Suppressor macrophage (primary cell): ENCODE measurements at regions not wholly inside any gene's neighbourhood (a gene's known extent, or its start where the extent isn't known, plus 50 kb on each side); places are given as distances from the start of the nearest gene placed in this dataset.
"Not testable (repeated sequence)": the region's sequence is repeated elsewhere in the genome, so short reads cannot be mapped to it uniquely, and the experiment has no call there.

Experiments used
- DNase-seq, 4 experiments: peaks; one replicate each; pipeline ENCODE4 v3.0.0-alpha.2; 2020 to 2022

DNA sequence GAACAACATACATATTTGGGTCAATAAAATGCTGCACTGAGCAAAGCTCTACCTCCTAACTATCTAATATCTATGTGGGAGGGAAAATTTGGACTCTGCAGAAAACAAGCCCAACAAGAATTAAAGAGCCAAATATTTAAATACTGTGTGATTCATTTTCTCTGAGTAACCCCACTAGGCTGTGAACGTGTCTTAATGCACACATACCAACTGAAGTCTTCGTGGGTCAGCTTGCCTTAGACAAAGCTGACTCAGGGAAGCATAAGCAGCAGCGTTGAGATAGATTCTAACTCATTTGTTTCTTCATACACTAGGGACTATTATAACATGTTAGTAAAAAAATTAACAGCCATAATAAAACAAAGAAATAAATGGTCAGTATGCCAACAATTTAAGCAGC lies 114.3 kb downstream of the GJA1 start:
- no peak for DNase-seq

DNA sequence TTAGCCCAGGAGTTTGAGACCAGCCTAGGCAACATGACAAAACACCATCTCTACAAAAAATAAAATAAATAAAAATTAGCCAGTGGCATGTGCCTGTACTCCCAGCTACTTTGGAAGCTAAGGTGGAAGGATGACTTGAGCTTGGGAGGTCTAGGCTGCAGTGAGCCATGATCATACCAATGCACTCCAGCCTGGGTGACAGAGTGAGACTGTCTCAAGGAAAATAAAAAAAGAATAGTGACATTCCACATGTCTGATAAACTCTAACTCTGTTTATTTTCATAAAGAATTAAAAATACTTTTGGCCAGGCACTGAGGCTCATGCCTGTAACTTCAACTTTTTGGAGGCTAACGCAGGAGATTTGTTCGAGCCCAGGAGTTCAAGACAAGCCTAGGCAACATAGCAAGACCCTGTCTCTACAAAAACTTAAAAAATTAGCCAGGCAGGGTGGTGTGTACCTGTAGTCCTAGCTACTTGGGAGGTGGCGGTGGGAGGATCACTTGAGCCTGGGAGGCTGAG lies 115.1 kb downstream of the GJA1 start:
- DNase-seq: no peak

DNA sequence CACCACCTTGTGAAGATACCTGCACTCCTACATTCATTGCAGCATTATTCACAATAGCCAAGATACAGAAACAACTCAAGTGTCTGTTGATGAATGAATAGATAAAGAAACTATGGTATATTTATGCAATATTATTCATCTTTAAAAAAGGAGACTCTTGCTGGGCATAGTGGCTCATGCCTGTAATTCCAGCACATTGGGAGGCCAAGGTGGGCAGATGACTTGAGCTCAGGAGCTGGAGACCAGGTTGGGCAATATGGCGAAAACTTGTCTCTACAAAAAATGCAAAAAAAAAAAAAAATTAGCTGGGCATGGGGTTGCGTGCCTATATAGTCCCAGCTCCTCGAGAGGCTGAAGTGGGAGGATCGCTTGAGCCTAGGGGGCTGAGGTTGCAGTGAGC lies 119.8 kb downstream of the GJA1 start:
- no peak for DNase-seq

DNA sequence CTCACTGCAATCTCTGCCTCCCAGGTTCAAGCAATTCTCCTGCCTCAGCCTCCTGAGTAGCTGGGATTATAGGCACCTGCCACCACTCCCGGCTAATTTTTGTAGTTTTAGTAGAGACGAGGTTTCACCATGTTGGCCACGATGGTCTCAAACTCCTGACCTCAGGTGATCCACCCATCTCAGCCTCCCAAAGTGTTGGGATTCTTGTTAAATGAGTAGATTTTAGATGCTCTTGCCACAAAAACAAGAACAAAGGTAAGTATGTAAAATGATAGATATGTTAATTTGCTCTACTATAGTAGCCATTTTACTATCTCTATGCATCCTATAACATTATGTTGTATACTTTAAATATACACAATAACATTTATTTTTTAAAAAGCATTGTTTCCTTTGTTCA lies 120.7 kb downstream of the GJA1 start:
- DNase-seq: not testable (repeated sequence)

DNA sequence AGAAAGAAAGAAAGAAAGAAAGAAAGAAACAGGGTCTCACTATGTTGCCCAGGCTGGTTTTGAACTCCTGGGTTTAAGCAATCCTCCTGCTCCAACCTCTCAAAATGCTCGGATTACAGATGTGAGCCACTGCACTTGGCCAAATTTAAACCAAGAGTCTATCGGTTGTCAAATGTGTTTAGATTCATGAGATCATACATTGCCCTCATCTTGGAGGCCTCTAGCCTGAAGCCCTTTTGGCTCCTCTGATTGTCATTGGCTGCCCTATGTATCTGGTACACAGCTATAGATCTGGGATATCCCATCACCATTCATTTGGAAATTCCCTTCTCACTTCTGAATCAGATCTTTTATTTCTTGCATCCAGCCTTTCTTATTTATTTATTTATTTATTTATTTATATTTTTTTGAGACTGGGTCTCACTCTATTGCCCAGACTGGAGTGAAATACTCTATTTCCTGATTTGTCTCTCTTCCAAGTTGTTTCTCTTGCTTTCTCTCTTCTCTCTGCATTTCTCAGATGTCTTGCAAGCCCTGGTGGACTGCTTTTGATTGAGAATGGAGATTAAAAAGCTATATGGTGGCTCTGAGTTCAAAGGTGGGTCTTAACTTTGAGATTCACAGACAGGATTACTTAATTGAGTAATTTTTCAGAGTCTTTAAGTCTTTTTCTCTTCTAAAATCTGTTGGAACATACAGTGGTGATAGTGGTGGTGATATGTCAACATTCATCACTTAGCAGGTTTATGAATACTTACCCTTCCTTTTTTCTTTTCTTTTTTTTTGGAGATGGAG lies 121.9 kb downstream of the GJA1 start:
- DNase-seq: no peak

DNA sequence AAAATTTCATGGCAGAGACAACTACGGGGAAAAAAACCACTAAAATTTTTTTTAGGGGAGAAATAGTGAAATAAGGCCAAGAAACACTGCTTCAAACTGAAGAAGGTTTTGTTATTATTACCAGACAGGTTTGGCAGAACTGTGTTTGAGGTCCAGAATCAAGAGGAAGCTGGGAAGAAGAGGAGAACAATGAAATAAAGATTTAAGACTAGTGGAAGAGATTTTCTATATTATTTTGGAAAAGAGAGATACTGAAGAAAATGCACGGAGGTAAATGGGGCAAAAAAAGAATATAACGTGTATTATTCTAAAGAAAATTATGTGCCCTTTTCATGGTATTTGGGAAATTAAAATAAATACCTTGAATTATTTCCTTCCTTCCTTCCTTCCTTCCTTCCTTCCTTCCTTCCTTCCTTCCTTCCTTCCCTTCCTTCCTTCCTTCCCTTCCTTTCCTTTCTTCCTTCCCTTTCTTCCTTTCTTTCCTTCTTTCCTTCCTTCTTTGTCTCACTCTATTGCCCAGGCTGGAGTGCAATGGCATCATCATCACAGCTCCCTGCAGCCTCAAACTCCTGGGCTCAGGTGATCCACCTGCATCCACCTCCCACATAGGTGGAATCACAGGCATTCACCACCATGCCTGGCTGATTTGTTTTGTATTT lies 124.3 kb downstream of the GJA1 start:
- DNase-seq: no peak

DNA sequence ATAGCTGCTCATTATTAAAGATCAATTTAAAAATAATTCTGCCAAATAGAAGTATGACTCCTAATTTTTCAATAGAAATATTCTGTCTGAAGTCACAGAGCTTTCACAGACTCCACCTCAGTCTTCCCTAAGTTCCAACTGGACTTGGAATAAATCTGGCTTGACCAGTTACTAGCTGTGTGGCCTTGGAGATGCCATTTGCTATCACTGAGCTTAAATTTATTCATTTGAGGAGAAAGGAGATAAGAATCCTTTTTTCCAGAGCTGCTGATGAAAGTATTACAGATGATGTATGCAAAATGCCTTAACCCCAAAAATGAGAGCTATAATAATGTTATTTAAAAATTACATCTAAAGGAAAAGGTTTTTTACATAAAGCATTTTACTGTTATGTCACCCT lies 125.0 kb downstream of the GJA1 start:
- no peak for DNase-seq

DNA sequence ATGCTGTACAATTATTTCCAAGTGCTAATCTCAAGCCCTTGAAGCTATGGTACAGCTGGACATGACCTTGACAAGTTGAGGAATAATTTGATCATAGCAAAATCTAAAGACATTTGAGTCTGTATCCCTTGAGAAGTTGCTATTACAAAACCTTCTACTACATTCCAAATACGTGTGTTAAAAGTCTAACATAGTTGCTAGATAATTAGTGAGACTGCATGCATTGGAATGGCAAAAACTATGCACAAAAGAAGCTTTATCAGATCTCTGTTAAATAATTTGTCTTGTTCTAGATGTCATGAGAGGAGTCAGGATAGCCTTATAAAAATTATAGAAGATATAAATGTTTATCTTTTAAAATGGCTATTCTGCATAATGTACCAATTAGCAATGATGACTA lies 127.8 kb downstream of the GJA1 start:
- DNase-seq: no peak

DNA sequence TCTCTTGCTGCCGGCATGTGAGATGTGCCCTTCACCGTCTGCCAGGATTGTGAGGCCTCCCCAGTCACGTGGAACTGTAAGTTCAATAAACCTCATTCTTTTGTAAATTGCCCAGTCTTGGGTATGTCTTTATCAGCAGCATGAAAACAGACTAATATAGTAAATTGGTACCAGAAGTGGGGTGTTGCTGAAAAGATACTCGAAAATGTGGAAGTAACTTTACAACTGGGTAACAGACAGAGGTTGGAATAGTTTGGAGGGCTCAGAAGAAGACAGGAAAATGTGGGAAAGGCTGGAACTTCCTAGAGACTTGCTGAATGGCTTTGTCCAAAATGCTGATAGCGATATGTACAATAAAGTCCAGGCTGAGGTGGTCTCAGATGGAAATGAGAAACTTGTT lies 129.1 kb downstream of the GJA1 start:
- not testable (repeated sequence) for DNase-seq

DNA sequence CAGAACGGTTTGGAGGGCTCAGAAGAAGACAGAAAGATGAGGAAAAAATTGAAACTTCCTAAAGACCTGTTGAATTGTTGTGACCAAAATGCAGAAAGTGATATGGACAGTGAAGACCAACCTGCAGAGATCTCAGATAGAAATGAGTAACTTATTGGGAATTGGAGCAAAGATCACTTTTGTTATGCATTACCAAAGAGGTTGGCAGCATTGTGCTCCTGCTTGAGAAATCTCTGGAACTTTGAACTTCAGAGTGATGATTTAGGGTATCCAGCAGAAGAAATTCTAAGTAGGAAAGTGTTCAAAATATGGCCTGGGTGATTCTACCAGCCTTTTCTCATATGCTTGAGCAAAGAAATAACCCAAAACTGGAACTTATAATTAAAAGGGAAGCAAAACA lies 136.0 kb downstream of the GJA1 start:
- DNase-seq: no peak

DNA sequence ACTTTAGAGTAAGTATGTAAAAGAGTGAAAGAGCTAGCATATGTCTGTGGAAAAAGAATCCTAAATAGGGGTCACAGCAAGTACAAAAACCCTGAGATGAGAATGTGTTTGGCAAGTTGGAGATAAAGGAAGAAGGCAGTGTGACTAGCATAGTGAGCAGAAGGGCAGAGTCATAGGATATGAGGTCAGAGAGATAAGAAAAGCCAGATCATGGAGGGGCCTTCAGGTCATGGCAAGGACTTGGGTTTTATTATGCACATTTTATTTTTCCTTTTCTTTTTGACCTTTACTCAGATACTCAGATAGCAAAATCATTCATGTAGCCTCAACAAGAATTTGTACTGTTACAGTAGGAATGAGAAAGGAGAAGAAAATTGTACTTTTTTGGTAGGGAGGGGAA lies 138.0 kb downstream of the GJA1 start:
- peak in 3 of 4 experiments; percentile 11 to 50 (median 46) for DNase-seq

DNA sequence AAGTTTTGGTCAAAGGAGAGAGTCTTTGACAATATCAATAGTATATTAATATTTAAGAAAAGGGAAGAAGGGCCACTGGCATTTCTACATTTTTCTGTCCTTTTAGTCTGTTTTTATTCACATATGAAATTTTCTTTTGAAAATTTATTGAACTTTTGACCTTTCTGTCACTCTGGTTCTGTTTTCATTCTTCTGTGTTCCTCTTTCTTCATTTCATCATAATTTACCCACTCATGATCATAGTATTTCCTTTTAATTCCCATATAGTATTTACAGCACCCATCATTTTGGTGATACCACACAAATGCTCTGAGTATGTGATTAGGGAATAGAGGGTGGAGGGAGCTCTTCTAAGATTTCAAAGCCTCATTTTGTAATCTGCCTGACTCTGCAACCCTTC lies 142.8 kb downstream of the GJA1 start:
- DNase-seq: peak in 2 of 4 experiments; percentile 36 to 47

DNA sequence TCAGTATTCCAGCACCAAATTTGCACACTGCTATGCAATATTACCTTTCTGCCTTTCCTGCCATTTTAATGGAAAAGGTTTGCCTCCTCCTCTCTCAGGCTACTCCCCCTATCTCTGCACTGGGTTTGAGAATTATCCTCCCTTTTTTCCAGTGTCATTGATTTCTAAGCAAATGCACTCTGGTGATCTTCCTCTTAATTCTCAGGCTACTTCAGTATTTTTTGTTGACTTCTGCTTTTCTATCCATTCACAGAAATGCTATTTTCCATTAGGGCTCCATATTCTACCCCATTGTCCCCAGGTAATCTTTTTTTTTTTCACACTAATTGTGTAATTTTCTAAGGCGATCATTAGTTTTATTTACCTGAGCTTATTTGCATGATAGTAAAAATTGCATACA lies 144.0 kb downstream of the GJA1 start:
- peak in 3 of 4 experiments; percentile 16 to 63 (median 57) for DNase-seq

DNA sequence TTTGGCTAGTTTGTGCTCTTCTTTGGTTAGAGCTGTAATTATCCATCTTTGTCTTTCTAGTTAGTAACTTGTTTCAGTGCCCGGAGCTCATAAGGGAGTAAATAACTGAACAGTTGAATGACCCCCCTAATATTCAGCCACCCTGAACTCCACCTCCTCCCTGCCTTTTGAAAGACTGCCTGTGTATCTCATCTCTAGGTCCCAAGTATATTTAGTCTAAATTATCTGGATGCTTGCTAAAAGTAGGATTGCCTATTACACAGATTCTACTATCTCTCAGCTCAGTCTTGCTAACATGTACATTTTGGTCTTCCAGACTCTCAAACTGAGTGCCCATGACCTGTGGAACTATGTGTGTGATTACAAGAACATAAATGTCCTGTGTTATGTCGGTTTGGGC lies 145.9 kb downstream of the GJA1 start:
- DNase-seq: no peak

DNA sequence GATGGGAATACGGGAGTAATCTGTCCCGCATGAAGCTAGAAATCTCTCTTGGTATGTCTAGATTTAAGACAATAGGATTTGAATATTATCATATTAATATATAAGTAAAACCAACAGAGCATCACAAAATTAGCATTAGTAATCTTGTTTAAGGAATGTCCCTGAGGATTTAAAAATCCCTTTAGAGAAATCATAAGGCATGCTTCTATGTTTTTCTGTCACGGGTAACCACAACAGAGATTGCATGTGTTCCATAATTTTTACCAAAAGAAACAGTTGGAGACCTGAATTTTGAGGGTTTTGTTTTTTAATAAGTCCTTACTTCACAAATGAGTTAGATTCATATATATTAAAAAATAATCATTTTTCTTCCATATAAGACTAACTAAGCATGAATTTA lies 146.8 kb downstream of the GJA1 start:
- no peak for DNase-seq

DNA sequence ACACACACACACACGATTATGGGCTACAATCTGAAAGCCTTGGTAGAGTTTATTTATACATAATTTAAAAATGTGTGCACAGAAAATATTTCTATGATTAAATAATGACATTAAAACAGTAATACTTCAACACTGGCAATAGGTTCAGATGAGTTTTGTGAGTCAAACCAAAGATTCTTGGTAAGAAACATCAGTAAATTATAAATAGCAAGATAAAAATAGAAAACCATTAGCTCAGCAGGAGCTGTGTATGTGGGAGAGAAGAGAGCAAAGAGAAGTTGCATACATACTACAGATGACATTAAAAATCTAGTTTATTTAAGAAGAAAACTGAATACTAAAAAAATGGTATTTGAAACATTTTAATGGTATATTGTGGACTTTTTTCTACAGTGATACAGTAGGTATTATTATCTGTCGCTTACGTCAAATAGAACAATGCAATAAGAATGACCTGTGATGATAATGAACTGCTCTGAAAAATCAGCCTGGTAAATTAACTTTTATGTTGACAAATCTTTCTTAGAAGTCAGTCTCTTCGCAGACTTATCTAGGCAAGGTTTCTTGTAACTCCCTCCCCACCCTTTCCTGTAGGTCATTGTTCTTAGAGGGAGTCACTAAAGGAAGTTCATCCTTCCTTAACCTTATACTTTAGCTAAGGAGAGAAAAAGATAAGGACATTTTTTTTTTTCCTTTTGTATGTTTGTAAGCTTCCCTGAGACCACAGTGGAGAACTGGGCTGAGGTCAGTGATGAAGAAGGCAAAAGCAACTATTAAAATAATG lies 149.3 kb downstream of the GJA1 start:
- DNase-seq: peak in 2 of 4 experiments; percentile 50 to 56

DNA sequence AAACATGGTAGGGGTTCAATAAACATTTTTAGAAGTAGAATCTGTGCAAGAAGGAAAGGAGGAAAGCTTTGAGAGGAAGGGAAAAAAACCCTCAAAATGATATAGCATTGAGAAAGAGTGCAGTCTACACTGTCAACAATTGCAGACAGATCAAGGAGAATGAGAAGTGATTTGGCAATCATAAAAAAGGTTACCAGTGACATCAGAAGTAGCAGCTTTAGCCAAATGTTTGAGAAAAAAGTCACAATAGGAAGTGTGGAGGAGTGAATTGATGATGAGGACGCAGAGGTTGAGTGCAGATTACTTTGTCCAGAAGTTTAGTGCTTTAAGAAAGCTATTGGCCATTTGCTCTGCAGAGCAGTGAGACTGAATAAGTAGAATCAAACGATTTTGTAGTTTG lies 155.0 kb downstream of the GJA1 start:
- peak; percentile 13 to 74 (median 36) for DNase-seq

DNA sequence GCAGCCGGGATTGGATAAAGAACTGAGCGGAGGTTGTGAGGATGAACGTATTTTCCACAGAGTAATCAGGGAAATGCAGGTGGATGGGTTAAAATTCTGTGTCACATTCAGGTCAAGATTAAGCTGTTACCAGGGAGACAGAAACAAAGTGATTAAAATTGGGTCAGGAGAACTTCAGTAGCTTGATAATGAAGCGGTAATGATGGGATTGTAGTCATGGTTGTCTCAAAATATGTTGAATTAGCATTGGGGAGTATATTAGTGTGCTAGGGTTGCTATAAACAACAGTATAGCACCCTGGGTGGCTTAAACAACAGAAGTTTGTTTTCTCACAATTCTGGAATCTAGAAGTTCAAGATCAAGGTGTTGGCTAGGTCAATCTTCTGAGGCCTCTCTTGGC lies 155.5 kb downstream of the GJA1 start:
- DNase-seq: no peak

DNA sequence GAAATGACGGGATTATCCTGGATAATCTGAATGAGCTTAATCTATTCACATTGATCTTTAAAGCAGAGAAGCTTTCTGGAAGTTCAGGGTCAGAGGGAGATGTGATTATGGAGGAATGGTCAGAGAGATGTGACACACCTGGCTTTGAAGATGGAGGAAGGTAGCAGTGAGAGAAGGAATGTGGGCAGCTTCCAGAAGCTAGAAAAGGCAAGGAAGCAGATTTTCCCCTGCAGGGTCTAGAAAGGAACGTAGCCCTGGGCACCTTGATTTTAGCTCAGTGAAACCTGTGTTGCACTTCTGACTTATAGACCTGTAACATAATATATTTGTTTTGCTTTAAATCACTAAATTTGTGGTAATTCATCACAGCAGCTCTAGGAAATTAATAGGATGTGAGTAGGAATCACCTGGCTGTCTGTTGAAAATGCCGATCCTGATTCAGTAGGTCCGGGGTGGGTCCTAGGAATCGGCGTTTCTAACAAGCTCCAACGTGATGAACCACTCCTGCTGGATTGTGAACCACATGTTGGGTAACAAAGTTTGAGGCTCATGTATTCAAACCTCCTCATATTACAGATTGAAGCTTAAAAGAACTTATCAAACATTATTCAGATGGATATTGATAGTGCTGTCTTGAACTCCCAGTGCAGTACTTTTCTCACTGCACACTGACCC lies 157.0 kb downstream of the GJA1 start:
- no peak for DNase-seq

DNA sequence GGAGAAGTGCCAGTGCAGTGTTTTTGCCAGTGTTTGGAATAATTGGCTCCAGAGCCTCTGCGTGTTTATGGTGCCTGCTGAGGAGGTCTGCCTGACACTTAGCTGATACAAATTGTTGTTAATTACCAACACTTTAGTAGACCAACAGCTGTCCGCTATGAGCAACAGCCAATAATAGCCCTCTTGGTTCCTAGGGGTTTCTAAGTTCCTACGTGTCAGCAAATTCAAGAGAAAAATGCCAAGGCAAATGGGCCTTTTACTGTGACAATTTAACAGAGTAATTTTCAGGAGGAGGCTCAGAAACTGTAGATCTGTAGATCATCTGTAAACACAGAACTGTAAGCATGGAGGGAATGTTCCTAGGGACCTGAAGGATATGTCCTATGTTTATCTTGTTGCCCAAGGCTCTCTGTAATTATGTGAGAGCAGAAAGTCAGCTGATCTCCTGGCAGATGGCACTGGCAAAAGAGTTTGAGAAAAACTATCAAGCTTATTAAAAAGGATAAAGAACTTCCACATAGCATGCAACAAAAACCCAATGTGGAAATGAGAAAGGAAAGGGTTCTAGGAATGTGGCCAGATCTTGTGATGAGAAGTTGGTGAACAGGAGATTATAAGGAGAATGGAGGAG lies 157.7 kb downstream of the GJA1 start:
- no peak for DNase-seq

DNA sequence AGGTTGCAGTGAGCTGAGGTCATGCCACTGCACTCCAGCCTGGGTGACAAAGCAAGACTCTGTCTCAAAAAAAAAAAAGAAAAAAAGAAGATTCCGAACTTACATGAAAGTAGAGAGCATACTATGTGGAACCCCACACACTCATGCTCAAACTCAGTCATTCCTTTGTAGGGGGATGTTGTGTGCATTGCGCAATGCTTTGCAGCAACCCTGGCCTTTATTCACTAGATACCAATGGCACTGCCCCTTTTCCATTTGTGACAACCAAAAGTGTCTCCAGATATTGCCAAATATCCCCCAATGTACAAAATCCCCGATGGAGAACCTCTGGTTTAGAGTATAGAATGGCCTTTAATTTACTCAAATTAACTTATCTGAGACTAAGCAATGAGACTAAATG lies 158.6 kb downstream of the GJA1 start:
- no peak for DNase-seq

DNA sequence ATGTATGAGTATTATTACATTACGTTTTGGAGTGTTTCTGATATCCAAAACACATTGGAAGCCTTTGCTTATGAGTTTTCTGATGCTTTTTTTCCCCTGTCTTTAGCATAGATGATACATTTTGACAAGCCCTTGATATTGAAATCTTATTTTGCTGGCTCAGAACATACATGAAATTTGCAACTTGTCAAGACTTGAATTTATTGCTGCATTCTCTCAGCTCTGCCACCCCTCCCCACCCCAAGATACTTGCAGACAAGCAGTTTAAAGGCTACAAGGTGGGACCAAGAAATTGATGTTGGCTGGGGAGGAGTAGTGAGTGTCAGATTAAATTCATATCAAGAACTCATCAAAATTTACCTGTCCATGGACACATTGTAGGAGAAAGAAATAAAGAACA lies 160.2 kb downstream of the GJA1 start:
- no peak for DNase-seq
